ENCODE measurements at regions not wholly inside any gene's neighbourhood (a gene's known extent, or its start where the extent isn't known, plus 50 kb on each side); places are given as distances from the start of the nearest gene placed in this dataset.

DNA sequence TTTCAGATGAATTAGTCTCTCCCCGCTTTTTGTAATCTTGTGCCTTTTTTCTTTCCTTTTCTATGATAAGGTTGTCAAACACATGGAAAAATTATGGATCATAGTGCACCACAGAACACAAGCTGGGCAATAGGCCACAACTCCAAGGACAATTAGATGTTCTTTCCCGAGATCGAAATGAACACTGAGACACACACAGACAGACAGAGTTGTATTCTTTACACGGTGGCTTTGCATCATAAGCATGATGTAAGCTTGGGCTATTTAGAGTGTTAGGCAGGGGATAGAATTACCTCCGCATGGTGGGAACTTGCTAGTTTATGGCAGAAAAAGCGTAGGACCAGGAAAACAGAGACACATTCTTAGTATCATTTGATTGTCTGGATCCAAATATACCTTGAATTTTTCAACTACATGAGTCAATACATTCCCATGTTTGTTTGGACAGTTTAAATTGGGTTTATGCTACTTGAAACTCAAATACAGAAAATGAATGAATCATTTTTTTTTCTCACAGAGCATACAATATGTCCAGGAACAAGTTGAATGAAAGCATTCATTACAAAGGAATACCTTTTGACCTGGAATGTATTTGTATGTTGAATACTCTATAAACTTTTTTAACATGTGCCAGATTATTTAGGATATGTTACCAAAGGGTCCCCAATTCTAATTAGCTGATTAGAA lies 1611.5 kb upstream of the TMEFF2 start:
- TF ChIP-seq POLR2A (IDR thresholded peaks at IDR 0.05) = no peak
- no peak for TF ChIP-seq CTCF (IDR thresholded peaks at IDR 0.05)

Data from suprapubic skin (tissue), 3 donors.